ENCODE measurements at regions not wholly inside any gene's neighbourhood (a gene's known extent, or its start where the extent isn't known, plus 50 kb on each side); places are given as distances from the start of the nearest gene placed in this dataset.

DNA sequence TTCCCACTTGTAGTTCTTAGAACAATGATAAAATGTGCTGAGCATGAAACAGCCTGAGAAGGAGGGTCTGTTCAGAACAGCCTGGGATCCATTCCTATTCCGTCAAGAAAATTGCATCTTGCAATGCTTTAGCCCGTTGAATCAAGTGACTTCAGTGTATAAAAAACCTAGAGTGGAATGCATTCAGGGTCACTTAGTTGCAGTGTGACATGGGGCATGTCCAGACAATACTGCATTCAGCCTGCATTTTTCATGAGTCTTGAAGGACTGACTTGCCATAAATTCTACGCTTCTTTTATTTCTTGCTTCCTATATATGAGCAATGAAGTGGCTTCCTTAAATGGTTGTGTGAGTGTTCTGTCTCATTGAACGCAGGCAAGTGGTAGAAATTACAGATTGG, 758.3 kb upstream of the COBL start:
- TF ChIP-seq, protein P1, sequence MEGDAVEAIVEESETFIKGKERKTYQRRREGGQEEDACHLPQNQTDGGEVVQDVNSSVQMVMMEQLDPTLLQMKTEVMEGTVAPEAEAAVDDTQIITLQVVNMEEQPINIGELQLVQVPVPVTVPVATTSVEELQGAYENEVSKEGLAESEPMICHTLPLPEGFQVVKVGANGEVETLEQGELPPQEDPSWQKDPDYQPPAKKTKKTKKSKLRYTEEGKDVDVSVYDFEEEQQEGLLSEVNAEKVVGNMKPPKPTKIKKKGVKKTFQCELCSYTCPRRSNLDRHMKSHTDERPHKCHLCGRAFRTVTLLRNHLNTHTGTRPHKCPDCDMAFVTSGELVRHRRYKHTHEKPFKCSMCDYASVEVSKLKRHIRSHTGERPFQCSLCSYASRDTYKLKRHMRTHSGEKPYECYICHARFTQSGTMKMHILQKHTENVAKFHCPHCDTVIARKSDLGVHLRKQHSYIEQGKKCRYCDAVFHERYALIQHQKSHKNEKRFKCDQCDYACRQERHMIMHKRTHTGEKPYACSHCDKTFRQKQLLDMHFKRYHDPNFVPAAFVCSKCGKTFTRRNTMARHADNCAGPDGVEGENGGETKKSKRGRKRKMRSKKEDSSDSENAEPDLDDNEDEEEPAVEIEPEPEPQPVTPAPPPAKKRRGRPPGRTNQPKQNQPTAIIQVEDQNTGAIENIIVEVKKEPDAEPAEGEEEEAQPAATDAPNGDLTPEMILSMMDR (IDR thresholded peaks at IDR 0.05; ENCODE audit: low read depth, low read length), result no peak
- Histone ChIP-seq H3K4me3 (ENCODE audit: low read depth, low read length) (no peak overlapping the region), H3K27me3 (ENCODE audit: insufficient read depth, low read depth, severe bottlenecking) (no peaks in the 10 kb centered on the region), H3K9me3 (ENCODE audit: severe bottlenecking) (no peaks in the 10 kb centered on the region), H3K27ac (no peak overlapping the region), H3K36me3 (no peaks in the 10 kb centered on the region)
- no peak for DNase-seq

DNA sequence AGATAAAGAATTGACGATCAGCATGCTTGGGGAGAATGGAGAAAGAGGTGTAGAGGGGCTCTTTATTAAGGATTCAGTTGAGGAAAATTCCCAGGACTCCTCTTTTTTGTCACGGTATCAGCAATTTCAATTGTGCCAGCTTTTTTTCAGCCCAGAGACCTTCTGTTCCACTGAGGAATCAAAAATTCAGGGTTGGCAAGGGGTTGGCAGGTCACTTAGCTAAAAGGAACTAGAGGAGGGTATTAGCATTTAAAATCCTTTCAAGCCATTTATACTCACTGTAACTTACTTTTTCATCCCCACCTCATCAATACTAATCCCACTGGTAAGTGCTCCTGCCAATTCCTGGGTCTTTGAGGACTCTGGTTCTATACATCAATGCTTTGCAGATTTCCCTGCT, 757.5 kb upstream of the COBL start:
- TF ChIP-seq, protein P1 (IDR thresholded peaks at IDR 0.05; ENCODE audit: low read depth, low read length), result no peak
- no peaks in the 10 kb centered on the region for H3K9me3 ChIP-seq (ENCODE audit: severe bottlenecking)
- no peak overlapping the region for H3K27ac ChIP-seq
- H3K27me3 ChIP-seq (ENCODE audit: insufficient read depth, low read depth, severe bottlenecking), result no peaks in the 10 kb centered on the region
- H3K4me3 ChIP-seq (ENCODE audit: low read depth, low read length), result no peak overlapping the region
- no peak for DNase-seq
- no peaks in the 10 kb centered on the region for H3K36me3 ChIP-seq

DNA sequence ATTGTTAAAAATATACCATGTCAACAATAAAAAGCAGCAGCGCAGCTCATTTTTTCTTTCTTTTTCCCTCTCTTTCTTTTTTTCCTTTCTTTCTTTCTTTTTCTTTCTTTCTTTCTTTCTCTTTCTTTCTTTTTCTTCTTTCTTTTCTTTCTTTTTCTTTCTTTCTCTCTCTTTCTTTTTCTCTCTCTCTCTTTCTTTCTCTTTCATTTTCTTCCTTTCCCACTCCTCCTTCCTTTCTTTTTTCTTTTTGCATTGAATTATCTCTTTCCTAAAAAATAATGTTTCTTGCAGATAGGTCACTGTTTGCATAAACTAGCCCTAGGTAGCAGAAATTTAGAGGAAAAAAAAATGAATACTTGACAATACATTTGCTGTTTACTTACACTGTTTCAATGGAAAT, 755.1 kb upstream of the COBL start:
- Histone ChIP-seq H3K27me3 (ENCODE audit: insufficient read depth, low read depth, severe bottlenecking) (no peaks in the 10 kb centered on the region), H3K36me3 (no peaks in the 10 kb centered on the region), H3K4me3 (ENCODE audit: low read depth, low read length) (no peak overlapping the region), H3K9me3 (ENCODE audit: severe bottlenecking) (no peaks in the 10 kb centered on the region), H3K27ac (no peak overlapping the region)
- TF ChIP-seq, protein P1 (IDR thresholded peaks at IDR 0.05; ENCODE audit: low read depth, low read length), result no peak
- no peak for DNase-seq

DNA sequence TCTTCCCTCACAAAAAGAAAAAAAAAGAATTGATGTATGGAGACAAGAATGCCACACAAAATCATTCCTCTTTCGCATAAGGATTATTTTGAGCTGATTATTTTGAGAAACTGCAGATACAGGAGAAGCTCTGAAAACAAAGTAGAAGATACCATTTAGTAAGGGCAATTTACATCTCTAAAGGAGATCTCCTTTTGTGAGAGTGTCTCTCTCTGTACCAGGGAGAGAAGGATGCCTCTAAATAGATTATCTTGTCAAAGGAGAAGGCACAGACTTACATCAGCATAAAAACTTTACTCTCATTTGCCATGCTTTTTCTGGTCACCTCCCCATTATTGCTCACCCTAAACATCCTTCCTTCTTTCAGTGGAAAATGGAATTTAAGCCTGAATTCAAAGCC, 747.9 kb upstream of the COBL start:
- DNase-seq, result no peak
- Histone ChIP-seq H3K9me3 (ENCODE audit: severe bottlenecking) (no peaks in the 10 kb centered on the region), H3K27me3 (ENCODE audit: insufficient read depth, low read depth, severe bottlenecking) (no peaks in the 10 kb centered on the region), H3K36me3 (no peaks in the 10 kb centered on the region), H3K4me3 (ENCODE audit: low read depth, low read length) (no peak overlapping the region), H3K27ac (no peak overlapping the region)
- TF ChIP-seq, protein P1 (IDR thresholded peaks at IDR 0.05; ENCODE audit: low read depth, low read length), result no peak

DNA sequence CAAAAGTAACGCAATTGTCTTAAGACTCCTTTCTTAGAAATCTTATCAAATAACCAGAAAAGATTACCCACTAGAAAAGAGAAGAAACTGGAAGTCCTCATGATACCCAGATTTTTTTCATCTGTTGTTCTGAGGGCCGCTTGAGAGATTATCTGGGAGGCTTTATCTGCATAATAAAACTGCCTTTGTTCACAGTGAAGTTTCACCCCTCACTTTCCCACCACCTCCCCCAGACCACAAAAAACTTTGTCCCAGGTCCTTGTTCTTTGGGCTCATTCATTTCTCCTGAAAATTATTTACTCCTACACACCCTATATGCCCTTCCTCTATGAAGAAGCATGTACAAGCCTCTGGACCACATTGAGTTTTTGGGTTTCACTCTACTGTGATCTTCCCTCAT, 745.1 kb upstream of the COBL start:
- H3K27me3 ChIP-seq (ENCODE audit: insufficient read depth, low read depth, severe bottlenecking), result no peaks in the 10 kb centered on the region
- no peak for DNase-seq
- no peak overlapping the region for H3K4me3 ChIP-seq (ENCODE audit: low read depth, low read length)
- H3K36me3 ChIP-seq, result no peaks in the 10 kb centered on the region
- H3K9me3 ChIP-seq (ENCODE audit: severe bottlenecking), result no peaks in the 10 kb centered on the region
- H3K27ac ChIP-seq, result no peak overlapping the region
- TF ChIP-seq, protein P1 (IDR thresholded peaks at IDR 0.05; ENCODE audit: low read depth, low read length), result no peak

DNA sequence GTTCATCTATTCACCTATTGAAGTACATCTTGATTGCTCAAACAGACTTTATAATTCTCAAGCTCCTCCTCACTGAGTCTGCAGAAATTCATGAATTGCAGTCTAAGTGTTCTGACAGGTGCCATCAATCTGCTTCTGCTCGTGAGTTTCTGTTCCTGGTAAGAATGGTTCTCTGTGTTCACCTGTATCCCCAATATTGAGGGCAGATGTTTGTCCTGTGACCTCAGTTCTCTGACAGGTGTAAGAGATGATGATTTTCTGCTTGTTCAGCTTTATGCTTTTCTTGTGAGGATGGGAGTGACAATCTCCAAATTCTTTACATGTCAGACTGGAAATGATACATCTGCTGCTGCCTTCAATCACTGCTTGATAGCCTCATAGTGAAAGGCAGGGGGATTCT, 736.9 kb upstream of the COBL start:
- TF ChIP-seq, protein P1 (IDR thresholded peaks at IDR 0.05; ENCODE audit: low read depth, low read length), result no peak
- H3K36me3 ChIP-seq, result no peaks in the 10 kb centered on the region
- no peaks in the 10 kb centered on the region for H3K27me3 ChIP-seq (ENCODE audit: insufficient read depth, low read depth, severe bottlenecking)
- no peak overlapping the region for H3K4me3 ChIP-seq (ENCODE audit: low read depth, low read length)
- no peak for DNase-seq
- H3K9me3 ChIP-seq (ENCODE audit: severe bottlenecking), result no peaks in the 10 kb centered on the region
- H3K27ac ChIP-seq, result no peak overlapping the region

Measured in WERI-Rb-1 (cell line).